SHP77 (cell line): ENCODE measurements at regions not wholly inside any gene's neighbourhood (a gene's known extent, or its start where the extent isn't known, plus 50 kb on each side); places are given as distances from the start of the nearest gene placed in this dataset.
A peak's percentile ranks its signal among the peaks of the same experiment; 100 is the strongest.

ENCODE experiments used
- DNase-seq, 2 experiments: peaks; one replicate each; lab custom pipeline; 2025; lab: John Stamatoyannopoulos, UW

- DNase-seq = no peak
Measured at GRCh38 chr11:112751329-112751728, 209.9 kb upstream of the NCAM1 start.

DNA sequence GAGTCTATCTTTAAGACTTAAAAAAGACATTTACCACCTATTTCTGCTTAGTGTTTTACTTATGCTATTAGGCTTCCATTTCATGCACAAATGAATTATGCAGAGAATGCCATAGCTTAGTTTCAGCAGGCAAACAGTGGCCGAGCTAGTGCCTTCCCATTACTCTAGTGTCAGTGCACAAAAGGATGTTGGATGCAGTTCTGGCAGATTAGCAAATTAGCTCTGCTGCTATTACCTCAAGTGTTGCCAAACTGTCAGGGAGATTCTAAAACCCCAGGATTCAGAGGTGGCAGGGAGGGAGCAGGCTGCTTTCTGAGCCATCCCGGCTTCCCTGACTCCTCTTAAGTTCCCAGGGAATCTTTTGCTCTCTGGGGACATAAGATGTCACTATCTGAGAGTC, 209.4 kb upstream of the NCAM1 start:
- DNase-seq = no peak

DNA sequence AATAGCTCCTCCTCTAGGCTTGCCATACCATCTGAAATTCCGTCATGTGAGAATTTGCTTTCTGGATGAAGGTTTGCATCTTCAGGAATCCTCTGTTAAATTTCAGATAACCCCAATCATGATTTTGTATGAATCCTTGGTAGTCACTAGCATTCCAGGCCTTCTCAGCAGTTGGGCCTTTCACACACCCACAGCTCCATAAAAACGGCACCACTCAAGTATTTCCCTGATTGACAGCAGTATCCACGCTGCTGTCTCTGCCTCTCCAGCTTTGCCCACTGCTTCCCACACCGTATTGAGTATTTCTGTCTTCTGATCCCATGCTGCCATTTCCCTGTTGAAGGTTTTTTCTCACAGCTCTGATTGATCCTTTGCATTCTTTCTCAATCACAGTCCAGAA, 208.7 kb upstream of the NCAM1 start:
- no peak for DNase-seq

DNA sequence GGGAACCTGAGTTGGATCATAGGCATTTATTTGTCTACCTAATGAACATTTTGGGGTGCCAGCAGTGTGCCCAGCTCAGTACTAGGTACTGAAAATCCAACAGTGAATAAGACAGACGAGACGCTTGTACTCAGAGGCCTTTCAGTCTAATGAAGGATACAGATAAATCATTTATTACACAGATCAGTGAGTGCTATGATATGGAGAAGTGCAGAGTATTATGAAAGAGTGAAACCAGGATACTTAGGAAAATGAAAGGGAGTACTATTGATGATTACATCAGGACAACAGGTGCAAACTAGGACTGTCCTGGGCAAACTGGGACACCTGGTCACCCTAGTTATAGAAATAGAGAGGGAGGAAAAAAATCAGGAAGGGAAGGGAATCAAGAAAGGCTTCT, 207.5 kb upstream of the NCAM1 start:
- no peak for DNase-seq

GRCh38 chr11:112759418-112759817, 201.8 kb upstream of the NCAM1 start:
- no peak for DNase-seq

GRCh38 chr11:112760396-112761059, 200.7 kb upstream of the NCAM1 start:
- DNase-seq = no peak

DNA sequence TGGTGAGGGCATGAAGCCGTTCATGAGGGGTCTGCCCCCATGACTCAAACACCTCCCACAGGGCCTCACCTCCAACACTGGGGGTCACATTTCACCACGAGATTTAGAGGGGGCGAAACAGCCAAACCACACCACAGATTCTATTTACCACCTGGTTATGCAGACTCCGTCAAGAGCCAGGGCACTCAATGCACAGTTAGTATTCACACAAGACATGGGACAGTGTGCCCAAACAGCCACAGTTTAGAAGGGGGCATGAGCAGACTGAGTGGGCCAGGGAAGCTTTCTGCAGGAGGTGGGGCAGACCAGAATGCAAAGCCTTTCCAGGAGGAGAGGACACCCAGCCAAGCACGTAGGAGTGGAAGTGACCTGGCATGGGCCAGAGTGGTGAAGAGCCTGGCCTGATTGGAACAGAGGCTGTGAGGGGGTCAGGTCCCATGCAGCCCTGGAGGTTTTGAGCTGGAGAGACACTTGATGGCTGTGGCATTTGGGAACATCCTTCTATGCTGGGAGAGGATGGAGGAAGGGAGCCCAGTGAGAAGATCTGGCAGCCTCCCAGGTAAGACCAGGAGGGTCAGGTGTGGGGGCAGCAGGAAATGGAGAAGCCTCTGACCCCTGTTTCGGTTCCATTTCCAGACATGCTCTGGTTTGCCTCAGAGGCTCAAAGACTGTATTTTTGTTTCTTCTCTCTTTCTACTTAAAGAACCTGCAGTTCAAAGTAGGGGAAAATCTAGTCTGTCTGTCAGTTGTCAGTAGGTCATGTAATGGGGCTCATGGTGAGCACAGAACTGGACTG, 199.1 kb upstream of the NCAM1 start:
- DNase-seq = no peak

DNA sequence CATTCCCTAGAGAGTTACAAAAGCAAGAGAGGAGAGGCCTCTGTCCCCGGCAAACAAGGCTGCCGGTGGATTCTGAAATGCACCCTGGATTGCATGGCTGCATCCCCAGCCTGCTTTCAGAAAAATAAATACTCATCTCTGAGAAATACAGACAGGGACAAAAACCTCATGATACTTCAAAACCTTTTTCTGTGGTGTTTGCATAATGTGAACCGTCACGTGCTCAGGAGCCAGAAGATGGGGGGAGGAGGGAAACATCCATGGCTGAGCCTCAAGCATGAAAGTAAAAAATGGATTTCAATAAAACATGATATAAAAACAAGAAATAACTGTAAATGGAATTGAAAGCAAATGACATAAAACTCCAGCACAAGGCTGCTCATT, 198.5 kb upstream of the NCAM1 start:
- DNase-seq = no peak

DNA sequence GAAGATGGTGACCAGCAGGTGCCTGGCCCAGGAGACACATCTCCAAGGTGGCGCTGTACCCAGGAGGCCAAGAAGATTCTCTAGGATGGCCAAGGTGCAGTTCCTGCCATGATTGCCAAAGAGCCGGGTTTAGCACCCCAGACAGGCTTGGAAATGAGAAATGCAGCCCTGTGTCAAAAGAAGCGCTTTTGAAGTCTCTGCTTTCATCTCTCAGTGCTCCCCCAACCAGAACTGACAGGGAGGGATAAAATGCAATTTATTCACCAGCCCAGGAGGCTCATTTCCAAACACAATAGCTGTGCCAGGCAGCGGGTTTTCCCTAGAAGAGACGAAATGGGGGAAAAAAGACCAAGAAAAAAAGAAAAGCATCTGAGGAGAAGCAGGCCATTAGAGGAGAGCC, 195.9 kb upstream of the NCAM1 start:
- no peak for DNase-seq

DNA sequence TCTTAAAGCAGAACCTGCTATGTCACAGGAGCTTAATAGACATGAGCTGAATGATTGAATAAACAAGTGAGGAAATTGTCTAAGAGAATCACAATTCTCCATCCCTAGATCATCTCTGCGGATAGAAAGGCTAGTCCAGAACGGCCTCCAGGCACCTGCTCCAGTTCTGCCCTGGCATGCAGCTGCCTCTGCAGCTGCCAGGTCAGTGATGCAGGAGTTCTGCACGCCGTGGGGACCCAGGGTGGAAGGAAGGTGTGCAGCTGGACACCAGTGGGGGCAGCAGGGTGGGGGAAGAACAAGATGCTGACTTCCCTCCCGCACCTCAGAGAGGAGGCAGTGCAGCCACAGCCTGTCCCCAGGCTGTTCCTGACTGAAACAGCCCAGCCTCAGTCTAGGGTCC, 192.1 kb upstream of the NCAM1 start:
- DNase-seq = peak; percentile 31 to 50

DNA sequence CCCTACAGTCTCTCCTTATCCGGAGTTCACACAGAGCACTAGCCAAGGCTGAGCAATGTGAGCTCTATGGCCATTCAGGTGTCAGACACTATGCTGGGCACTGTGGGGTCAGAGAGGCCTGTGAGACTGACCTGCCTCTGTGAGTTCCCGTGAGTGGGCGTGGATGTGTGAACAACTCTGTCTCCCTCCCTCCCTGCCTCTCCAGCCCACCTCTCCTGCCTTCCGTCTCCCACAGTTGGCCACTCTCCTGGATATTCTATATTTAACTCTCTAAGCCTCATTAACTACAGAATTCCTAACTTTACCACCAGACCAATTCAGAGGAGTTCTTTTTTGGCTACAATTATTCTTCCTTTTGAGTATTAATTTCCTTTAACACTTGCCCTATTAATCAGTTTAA, 191.6 kb upstream of the NCAM1 start:
- DNase-seq = no peak

- no peak for DNase-seq
Measured at GRCh38 chr11:112770033-112770432, 191.2 kb upstream of the NCAM1 start.

DNA sequence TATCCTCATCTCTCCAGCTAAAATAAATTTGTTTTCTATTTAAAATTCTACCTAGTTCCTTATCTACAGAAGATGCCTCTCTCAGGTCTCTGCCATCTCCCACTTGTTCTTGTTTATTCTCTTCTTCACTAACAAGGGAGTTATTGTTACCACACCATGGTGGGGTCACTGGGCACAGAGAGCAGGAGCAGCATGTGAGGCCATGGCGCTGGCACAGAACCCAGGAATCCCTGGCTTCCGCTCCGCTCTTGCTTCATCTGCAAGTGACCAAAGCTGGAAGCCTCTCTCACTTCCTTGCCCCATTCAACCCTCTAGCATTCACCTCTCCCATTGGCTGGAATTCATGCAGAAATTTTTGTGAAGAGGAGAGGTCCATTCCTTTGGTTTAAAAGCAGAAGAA, 190.7 kb upstream of the NCAM1 start:
- DNase-seq = no peak

DNA sequence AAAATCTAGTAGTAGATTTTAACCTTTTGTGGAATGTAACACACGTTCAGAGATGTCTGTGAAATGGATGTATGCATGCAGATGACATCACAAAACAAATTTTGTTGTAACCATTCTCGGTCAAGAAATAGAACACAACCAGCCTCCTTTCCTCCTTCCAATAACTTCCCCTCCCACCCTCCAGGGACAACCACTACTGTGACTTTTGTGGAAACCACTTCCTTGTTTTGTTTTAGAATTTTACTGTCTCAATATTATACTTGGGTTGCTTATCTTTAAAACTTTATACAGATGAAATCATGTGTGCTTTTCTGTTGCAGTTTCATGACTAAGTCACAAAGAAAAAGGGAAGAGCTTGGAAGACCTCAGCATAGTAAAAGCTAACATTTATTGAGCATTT, 189.4 kb upstream of the NCAM1 start:
- DNase-seq = no peak

- no peak for DNase-seq
Measured at GRCh38 chr11:112773264-112773663, 188.0 kb upstream of the NCAM1 start.

- no peak for DNase-seq
Measured at GRCh38 chr11:112776834-112777233, 184.4 kb upstream of the NCAM1 start.

DNA sequence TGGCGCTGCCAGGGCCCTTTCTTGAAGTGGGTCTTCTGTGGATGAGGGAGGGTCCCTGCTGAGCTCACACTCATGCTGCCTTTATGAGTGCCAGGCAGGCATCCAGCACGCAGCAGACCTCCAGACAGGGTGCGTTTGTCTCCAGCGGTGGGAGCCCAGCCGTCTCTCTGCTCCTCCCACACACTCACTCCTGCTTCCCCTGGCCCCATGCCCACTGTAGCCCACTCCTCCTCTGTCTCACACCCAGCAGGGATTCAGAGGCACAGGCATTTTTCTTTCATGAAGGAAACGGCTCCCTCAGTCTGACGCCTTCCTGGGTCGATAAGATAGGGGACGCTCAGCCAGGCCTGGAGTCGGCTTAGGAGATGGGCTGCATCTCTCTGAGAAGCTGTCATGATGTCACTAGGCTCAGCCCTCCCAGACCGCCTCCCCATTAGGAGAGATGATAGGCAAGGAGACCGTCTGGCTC, 183.9 kb upstream of the NCAM1 start:
- DNase-seq = no peak

DNA sequence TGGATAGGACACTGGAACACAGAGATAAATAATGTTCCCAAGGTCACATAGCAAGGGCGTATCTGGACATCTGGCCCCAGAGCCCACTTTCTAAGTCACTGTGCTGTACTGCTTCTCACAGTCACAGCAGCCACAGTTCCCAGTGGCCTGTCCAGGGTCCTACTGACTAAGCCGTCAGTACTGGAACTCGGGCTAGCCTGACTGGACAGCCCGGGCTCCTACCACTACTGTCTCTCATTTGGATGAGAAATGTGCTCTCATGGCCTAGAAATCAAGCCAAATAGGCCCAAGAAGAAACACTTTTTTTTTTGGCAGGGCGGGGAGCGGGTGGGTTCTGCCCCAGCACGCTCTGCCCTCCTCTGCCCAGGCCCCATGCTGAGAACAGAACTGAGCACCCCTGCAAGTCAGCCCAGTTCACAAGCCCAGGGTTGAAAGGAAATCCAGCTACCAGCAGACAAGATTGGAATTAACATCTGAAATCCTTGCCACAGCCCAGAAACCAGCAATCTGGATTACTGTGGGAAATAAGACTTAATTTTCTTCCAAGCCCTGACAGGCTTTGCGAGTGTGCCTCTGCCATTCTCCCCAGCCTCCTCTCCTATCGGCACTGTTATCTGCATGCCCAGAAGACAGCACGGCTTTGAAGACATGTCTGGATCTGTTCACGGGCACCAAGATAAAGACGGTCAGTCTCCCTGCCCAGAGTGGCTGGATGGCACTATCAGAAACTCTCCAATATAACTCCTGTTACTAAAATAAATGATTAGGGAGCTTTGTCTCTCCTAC, 182.9 kb upstream of the NCAM1 start:
- DNase-seq = no peak

GRCh38 chr11:112778877-112779266, 182.3 kb upstream of the NCAM1 start:
- DNase-seq = no peak

GRCh38 chr11:112780351-112781087, 180.7 kb upstream of the NCAM1 start:
- no peak for DNase-seq

DNA sequence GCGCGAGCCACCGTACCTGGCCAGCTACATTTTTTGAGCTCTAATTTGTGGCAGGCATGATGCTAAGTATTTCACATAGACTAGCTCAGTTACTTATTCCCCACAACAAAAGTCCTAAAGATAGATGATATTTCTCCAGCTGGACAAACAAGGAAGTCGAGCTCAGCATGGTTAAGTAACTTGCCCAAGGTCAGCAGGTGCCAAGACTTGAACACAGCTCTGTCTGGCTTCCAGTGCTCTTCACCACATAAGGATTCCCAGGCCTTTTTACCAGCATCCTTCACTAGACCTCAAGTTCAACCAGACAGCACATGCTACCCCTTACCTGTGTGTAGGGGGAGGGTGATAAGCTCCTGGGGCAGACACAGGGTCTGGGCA, 177.3 kb upstream of the NCAM1 start:
- no peak for DNase-seq
